ENCODE measurements at regions not wholly inside any gene's neighbourhood (a gene's known extent, or its start where the extent isn't known, plus 50 kb on each side); places are given as distances from the start of the nearest gene placed in this dataset.

DNA sequence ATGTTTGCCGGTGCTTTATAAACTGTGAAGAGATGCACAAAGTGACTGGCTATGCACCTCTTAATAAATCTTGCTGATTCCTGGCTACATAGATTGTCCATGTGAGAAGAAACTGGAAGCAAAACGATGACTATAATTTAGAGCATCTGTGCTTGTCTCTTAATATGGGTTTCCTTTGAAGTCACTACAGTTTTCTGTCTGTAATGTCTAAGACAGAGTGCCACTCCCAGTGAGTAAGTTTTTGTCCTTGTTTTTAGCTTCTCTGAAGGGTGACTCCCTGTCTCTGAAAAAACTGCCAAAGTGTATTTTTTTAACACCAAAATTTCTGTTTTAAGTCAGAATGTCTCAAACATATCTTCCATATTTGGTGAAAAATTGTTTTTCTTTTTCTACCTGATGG, 175.1 kb downstream of the FASLG start:
- H3K4me3 ChIP-seq: no peak overlapping the region
- no peaks in the 10 kb centered on the region for H3K9me3 ChIP-seq (ENCODE audit: low read depth)
- H3K4me2 ChIP-seq (ENCODE audit: unreplicated experiment): no peak overlapping the region
- H2AFZ ChIP-seq: no peak overlapping the region
- in situ Hi-C loops (cut with MboI): no loop called here
- H3K4me1 ChIP-seq (ENCODE audit: insufficient read depth): peaks cover 13% of the 10 kb centered on the region; the same call in 1 of the 2 replicates
- no peaks in the 10 kb centered on the region for H3K9me2 ChIP-seq (ENCODE audit: insufficient read depth)
- TF ChIP-seq EZH2phosphoT487 (IDR thresholded peaks at IDR 0.05; ENCODE audit: insufficient read depth, low read depth) (no peak), EZH2 (IDR thresholded peaks at IDR 0.05; ENCODE audit: insufficient read depth, poor library complexity, severe bottlenecking) (no peak)
- no peak overlapping the region for H3K9ac ChIP-seq
- WGBS, 2 experiments (ENCODE audit: low coverage in 1 of 2, low lambda C conversion rate in 2 of 2, missing lambda C conversion rate in 2 of 2): 8 to 17% methylated on average over 2 of the region's 2 CpGs
- no peaks in the 10 kb centered on the region for H3K27me3 ChIP-seq (replicated peaks; ENCODE audit: insufficient read depth)
- peaks cover 20% of the 10 kb centered on the region for H3F3A ChIP-seq (ENCODE audit: insufficient read depth)
- no peaks in the 10 kb centered on the region for H3K36me3 ChIP-seq (ENCODE audit: low read depth)
- no peak overlapping the region for H3K27ac ChIP-seq
- DNase-seq: peak; percentile 53
- H4K20me1 ChIP-seq (ENCODE audit: insufficient read depth): no peaks in the 10 kb centered on the region
- H3K79me2 ChIP-seq (ENCODE audit: insufficient read depth): no peaks in the 10 kb centered on the region

DNA sequence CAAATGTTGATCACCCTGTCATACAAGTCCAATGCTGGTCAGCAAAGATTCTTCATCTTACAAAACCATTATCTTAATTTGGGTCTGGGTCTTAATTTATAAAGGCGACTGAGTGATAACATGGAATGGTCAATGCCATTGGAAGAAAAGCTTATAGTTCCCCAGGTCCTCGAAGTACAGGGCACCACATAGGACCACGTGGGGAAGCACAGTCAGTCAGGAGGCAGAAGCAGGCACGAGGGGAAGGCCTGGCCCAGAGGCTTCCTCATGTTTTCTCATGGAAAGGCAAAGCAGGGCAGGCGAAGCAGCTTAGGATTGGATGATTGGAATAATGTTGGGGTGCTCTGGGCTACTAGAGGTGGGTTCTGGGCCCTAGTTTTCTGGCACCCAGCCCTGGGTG, 175.7 kb downstream of the FASLG start:
- 80 to 85% methylated on average over 5 of the region's 5 CpGs for WGBS, 2 experiments (ENCODE audit: low coverage in 1 of 2, low lambda C conversion rate in 2 of 2, missing lambda C conversion rate in 2 of 2)
- H2AFZ ChIP-seq: no peak overlapping the region
- in situ Hi-C loops (cut with MboI): no loop called here

DNA sequence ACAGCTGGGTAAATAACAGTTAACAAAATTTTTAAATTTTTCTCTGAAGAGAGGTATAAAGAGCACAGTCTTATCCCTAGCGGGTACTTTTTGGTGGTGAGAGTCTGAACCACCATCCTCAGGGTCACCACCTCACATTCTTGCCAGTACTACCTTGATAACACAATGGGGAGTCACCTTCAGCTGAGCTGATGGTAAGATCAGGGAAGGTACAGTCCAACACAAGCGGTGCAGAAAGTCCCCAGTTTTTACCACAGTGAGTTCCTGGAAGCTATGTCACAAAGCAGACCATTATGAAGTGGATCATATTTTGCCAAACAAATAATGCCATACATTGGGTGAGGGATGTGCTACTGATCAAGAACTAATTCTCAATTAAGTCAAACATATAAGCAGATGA, 176.9 kb downstream of the FASLG start:
- H3K4me1 ChIP-seq (ENCODE audit: insufficient read depth): peaks cover 13% of the 10 kb centered on the region; the same call in 1 of the 2 replicates
- TF ChIP-seq EZH2 (IDR thresholded peaks at IDR 0.05; ENCODE audit: insufficient read depth, poor library complexity, severe bottlenecking) (no peak), EZH2phosphoT487 (IDR thresholded peaks at IDR 0.05; ENCODE audit: insufficient read depth, low read depth) (no peak)
- H3K9me3 ChIP-seq (ENCODE audit: low read depth): no peaks in the 10 kb centered on the region
- no peak for DNase-seq
- no peaks in the 10 kb centered on the region for H4K20me1 ChIP-seq (ENCODE audit: insufficient read depth)
- WGBS, 2 experiments (ENCODE audit: low coverage in 1 of 2, low lambda C conversion rate in 2 of 2, missing lambda C conversion rate in 2 of 2): 84 to 91% methylated on average over 2 of the region's 2 CpGs
- H3K9ac ChIP-seq: no peak overlapping the region
- no peak overlapping the region for H3K27ac ChIP-seq
- H3K9me2 ChIP-seq (ENCODE audit: insufficient read depth): no peaks in the 10 kb centered on the region
- no peaks in the 10 kb centered on the region for H3K79me2 ChIP-seq (ENCODE audit: insufficient read depth)
- no peak overlapping the region for H2AFZ ChIP-seq
- H3K27me3 ChIP-seq (replicated peaks; ENCODE audit: insufficient read depth): no peaks in the 10 kb centered on the region
- peaks cover 20% of the 10 kb centered on the region for H3F3A ChIP-seq (ENCODE audit: insufficient read depth)
- no peaks in the 10 kb centered on the region for H3K36me3 ChIP-seq (ENCODE audit: low read depth)
- no peak overlapping the region for H3K4me2 ChIP-seq (ENCODE audit: unreplicated experiment)
- in situ Hi-C loops (cut with MboI): no loop called here
- no peak overlapping the region for H3K4me3 ChIP-seq

More for the DNA sequence above, 175.7 kb downstream of the FASLG start:
- Histone ChIP-seq H3K4me3 (no peak overlapping the region), H3F3A (ENCODE audit: insufficient read depth) (peaks cover 20% of the 10 kb centered on the region), H3K4me1 (ENCODE audit: insufficient read depth) (peaks cover 13% of the 10 kb centered on the region; the same call in 1 of the 2 replicates), H3K9ac (no peak overlapping the region), H3K27me3 (replicated peaks; ENCODE audit: insufficient read depth) (no peaks in the 10 kb centered on the region), H4K20me1 (ENCODE audit: insufficient read depth) (no peaks in the 10 kb centered on the region), H3K79me2 (ENCODE audit: insufficient read depth) (no peaks in the 10 kb centered on the region), H3K36me3 (ENCODE audit: low read depth) (no peaks in the 10 kb centered on the region), H3K9me3 (ENCODE audit: low read depth) (no peaks in the 10 kb centered on the region), H3K27ac (no peak overlapping the region), H3K4me2 (ENCODE audit: unreplicated experiment) (no peak overlapping the region), H3K9me2 (ENCODE audit: insufficient read depth) (no peaks in the 10 kb centered on the region)
- no peak for DNase-seq
- no peak for TF ChIP-seq EZH2 (IDR thresholded peaks at IDR 0.05; ENCODE audit: insufficient read depth, poor library complexity, severe bottlenecking)
- no peak for TF ChIP-seq EZH2phosphoT487 (IDR thresholded peaks at IDR 0.05; ENCODE audit: insufficient read depth, low read depth)

DNA sequence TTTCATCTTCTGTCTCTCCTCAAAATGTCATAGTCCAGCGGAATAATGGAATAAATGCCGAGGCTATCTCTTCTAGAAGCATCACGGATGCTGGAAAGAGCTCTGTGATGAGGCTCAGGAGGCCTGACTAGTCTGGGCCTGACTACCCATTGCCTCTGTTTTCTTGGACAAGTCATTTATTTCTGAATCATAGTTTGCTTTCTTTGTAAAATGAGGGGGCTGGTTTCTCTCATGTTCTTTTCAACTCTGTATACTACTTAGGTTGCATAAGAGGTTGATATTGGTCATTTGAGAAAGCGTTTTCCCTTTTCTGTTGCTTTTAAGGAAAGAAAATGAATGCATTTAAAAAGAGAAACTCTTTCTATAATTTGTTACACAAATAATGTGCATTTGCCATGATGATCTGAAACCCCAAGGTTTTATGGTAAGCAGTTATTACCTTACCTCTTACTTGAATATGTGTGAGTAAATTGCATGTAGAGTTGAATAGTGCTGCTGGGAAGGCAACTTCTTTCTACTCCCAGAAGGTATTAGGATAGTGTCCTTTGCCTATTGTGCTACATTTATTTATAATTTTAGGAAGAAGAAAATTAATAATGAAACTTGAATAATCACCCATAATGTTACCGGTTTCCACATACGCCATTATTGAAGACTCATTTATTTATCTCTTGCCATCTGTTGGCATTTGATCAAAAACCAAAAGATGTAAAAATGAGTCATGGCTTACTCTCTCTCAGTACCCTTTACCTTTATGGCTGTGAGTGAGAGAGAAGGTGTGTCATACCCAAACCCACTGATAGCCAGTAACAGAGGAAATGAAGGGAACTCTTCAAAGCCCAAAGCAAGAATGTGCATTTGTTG, 179.1 kb downstream of the FASLG start:
- no peaks in the 10 kb centered on the region for H3K36me3 ChIP-seq (ENCODE audit: low read depth)
- peaks cover 13% of the 10 kb centered on the region; the same call in 1 of the 2 replicates for H3K4me1 ChIP-seq (ENCODE audit: insufficient read depth)
- no peak overlapping the region for H2AFZ ChIP-seq
- no peaks in the 10 kb centered on the region for H3K9me2 ChIP-seq (ENCODE audit: insufficient read depth)
- in situ Hi-C loops (cut with MboI): no loop called here
- H3K4me3 ChIP-seq: no peak overlapping the region
- no peak overlapping the region for H3K27ac ChIP-seq
- TF ChIP-seq EZH2 (IDR thresholded peaks at IDR 0.05; ENCODE audit: insufficient read depth, poor library complexity, severe bottlenecking): no peak
- no peak for TF ChIP-seq EZH2phosphoT487 (IDR thresholded peaks at IDR 0.05; ENCODE audit: insufficient read depth, low read depth)
- H3K79me2 ChIP-seq (ENCODE audit: insufficient read depth): no peaks in the 10 kb centered on the region
- no peaks in the 10 kb centered on the region for H4K20me1 ChIP-seq (ENCODE audit: insufficient read depth)
- peak; percentile 65 for DNase-seq
- peaks cover 20% of the 10 kb centered on the region for H3F3A ChIP-seq (ENCODE audit: insufficient read depth)
- H3K4me2 ChIP-seq (ENCODE audit: unreplicated experiment): no peak overlapping the region
- no peaks in the 10 kb centered on the region for H3K27me3 ChIP-seq (replicated peaks; ENCODE audit: insufficient read depth)
- H3K9me3 ChIP-seq (ENCODE audit: low read depth): no peaks in the 10 kb centered on the region
- no peak overlapping the region for H3K9ac ChIP-seq
- 68 to 70% methylated on average over 6 of the region's 6 CpGs for WGBS, 2 experiments (ENCODE audit: low coverage in 1 of 2, low lambda C conversion rate in 2 of 2, missing lambda C conversion rate in 2 of 2)

Data from GM23248 (cell line).